SIG-M5 treated with dmso at 0.1 percent for 504 hours (cell line): ENCODE measurements at regions not wholly inside any gene's neighbourhood (a gene's known extent, or its start where the extent isn't known, plus 50 kb on each side); places are given as distances from the start of the nearest gene placed in this dataset.
"Not testable (repeated sequence)": the region's sequence is repeated elsewhere in the genome, so short reads cannot be mapped to it uniquely, and the experiment has no call there.

Source experiments
- DNase-seq: peaks from one replicate; lab custom pipeline; 2025; ENCODE audit not compliant: unreplicated experiment; lab: John Stamatoyannopoulos, UW

DNA sequence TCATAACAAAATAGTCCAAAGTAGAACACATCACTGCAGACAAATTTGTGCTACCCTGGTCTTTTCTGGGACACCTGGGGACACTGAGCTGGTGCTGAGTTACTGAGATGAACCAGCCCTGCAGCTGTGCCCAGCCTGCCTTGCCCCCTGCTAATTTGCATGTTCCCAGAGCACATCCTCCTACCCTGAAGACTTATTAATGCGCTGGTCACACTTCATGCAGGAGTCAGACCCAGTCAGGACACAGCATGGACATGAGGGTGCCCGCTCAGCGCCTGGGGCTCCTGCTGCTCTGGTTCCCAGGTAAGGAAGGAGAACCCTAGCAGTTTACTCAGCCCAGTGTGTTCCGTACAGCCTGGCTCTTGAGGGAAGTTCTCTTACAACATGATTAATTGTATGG is 1518.3 kb downstream of the RPIA start:
- DNase-seq, result no peak

DNA sequence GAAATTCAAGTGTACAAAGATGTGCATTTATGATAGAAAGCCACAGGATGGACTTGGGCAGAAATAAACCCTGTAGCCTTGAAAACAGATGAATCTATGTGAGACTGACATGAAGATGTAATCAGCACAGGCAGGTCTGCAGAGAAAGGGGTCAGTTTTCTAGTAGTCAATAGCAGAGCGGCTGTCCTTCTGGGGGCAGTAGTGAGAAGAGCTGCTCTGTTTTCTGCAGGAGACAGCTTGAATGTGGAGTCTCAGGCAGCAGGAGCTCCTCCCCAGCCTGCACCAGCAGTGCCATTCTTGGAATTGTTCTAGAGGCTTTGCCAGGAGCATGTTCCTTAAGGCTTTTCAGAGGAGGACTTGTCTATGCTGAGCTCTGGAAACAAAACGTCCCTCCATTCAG is 1524.4 kb downstream of the RPIA start:
- DNase-seq, result not testable (repeated sequence)

GRCh38 chr2:90216801-90217200 is 1525.3 kb downstream of the RPIA start:
- not testable (repeated sequence) for DNase-seq

DNA sequence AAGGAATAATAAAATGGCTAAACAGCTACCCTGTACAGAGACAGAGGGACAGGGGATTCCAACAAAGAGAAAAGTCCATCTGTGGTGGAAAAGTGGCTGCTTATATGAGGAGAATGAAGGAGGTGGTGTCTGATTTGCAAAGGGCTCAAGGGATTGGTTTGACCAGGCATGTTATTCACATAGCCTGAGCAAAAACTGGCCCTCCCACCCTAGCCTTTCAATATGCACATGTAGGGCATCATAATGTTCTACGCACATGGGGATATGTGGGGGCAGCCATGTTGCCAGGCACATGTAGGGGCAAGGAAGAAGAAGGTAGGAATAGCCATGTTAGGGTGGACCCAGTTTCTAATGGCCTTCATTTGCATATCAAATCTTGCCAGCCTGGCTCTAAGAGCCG is 1527.1 kb downstream of the RPIA start:
- DNase-seq, result not testable (repeated sequence)

GRCh38 chr2:90220623-90221299 is 1529.3 kb downstream of the RPIA start:
- not testable (repeated sequence) for DNase-seq

DNA sequence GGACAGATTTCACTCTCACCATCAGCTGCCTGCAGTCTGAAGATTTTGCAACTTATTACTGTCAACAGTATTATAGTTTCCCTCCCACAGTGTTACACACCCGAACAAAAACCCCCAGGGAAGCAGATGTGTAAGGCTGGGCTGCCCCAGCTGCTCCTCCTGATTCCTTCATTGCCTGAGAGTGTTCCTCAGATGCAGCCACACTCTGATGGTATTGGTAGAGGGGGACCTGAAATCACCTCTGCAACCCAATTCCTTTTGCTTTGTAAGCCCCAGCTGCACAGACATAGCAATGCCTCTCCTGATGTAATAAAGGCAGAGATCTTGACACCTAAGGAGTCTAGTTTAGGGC is 1529.8 kb downstream of the RPIA start:
- DNase-seq, result no peak

DNA sequence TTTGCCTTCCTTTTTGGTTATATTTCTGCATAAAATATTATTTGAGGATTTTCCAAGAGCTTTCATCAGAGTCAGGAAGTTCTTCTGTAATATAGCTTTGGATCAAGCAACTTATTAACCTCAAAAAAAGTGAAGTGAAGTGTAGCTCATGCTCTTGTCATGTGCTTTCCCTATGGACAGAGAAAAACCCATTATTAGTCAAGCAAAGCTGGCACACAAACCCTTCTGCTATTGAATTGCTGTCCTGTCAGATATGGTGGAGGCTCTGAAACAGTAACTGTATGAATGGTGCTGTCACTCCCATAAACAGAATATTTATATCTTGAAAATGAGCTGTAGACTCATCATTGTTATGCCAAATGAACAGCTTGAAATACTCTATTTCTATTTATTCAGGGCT is 1533.3 kb downstream of the RPIA start:
- not testable (repeated sequence) for DNase-seq

DNA sequence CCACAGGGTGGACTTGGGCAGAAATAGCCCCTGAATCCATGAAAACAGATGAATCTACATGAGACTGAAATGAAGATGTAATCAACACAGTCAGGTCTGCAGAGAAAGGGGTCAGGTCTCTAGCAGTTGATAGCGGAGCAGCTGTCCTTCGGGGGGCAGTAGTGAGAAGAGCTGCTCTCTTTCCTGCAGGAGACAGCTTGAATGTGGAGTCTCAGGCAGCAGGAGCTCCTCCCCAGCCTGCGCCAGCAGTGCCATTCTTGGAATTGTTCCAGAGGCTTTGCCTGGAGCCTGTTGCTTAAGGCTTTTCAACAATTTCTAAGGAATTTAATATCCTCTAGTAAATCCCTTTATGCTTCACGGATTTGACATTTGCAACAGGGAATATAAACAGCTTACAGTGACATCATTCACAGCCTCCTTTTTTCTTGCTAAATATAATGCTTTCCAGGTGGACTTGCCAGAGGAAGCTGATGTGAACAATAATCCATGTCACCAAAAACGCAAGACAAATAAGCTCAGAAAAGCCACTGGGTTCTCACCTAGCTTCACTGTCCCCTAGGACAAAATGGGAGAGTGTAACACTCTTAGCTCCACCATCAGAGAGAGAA is 1535.1 kb downstream of the RPIA start:
- DNase-seq, result not testable (repeated sequence)

DNA sequence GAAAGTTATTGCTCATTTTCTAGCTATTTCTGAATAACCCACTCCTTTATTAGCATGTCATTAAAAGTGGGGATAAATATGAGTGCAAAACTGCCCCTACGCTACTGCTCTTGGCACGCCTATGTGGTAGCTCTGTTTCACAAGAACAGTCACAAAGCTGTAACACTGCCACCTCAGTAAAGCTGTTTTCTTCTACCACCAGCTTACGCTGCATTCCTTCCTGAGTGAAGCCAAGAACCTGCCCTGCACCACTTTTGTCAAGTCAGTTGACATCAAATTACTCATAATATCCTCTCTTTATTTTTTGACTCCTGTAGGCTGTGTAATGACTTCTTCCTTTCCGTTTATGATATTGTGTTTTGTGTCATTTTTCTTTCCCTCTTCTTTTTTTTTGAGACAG is 1539.7 kb downstream of the RPIA start:
- DNase-seq, result not testable (repeated sequence)

DNA sequence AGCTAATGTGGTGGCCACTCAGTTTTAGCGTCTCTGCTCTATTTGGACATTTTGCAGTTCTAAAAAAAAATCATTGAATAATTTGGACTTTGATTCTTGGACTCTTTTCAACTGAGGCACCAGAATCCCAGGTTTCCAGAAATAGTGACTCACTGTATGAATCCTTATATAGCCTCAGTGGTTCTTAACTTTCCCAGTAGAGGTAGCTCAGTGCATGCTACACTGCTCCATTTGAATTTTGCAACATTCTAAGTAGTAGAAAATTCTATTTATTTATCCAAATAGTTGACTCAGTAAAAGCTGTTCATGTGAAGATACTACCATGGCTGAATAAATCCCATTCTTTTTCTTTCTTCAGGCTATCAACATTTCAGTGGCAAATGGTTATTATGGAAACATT is 1544.0 kb downstream of the RPIA start:
- DNase-seq, result not testable (repeated sequence)

DNA sequence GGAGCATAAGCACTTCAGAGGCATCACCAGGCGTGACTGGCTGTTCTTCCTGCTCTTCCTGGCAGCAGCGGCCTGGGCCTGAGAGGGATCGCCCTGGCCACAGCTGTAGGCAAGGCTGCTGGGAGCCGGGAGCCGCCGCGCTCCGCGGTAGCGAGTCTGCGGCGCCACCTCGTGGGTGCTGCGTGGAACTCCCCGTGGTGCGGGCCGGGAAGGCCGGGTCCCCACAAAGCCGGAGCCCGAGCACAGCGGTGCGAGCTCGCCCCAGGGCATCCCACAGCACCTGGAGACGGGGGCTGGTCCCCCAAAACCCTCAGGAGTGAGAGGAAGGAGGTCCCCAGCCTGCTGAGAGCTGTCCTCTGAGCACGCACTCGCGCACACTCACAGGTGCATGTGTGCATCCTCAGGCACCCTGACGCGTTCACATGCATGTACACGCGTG is 1546.5 kb downstream of the RPIA start:
- not testable (repeated sequence) for DNase-seq

GRCh38 chr2:90238505-90239230 is 1547.2 kb downstream of the RPIA start:
- not testable (repeated sequence) for DNase-seq

- DNase-seq, result not testable (repeated sequence)
Observed at GRCh38 chr2:90239769-90240168, 1548.3 kb downstream of the RPIA start.

- DNase-seq, result not testable (repeated sequence)
Observed at GRCh38 chr2:90244902-90245765, 1553.7 kb downstream of the RPIA start.

DNA sequence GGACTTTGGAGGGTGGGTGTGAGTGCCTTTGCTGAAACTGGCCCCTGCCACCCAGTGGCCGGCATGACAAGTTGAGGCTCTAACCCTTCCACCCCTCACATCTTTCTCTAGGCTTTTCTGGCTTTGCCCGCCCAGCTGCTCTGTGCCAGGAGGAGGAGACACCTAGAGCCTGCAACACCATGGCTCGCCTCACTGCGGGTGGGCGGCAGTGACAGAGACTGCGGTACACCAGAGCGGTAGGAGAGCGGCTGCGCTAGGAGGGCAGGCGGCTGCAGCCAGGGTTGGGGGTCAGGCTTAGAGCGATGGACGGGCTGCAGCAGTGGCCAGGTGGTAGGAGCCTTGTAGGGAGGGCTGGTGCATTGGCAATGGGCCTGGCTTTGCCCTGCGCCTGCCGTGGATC is 1556.9 kb downstream of the RPIA start:
- DNase-seq, result not testable (repeated sequence)

DNA sequence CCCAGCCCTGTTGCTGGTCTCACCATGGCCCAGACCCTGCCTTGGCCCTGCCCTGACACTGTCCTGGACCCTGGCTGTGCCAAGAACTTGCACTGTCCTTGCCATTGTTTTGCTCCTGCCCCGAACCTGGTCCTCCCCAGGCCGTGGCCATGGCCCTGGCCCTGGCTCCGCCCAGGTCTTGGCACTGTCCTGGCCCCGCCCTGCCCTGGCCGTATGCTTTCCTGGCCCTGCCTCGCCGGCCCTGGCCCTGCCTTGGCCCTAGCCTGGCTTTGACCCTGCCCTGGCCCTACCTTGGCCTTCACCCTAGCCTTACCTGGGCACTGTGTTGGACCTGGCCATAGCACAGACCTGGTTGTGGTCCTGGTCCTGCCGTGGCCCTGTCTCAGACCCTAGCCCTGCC is 1558.9 kb downstream of the RPIA start:
- DNase-seq, result not testable (repeated sequence)

DNA sequence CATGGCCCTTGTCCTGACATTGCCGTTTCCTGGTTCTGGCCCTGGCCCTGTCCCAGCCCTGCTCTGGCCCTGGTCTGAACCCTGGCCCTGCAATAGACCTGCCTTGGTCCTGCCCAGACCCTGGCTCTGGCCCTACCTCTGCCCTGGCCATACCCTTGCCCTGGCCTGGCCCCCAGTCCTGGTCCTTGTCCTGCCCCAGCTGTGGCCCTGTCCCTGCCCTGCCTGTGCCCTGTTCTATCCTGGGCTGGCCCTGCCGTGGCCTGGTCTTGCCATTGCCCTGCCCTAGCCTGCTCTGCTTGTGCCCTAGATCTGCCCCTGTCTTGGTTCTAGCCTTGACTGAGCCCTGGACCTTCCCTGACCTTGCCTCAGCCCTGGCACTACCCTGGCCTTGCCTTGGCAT is 1560.1 kb downstream of the RPIA start:
- DNase-seq, result not testable (repeated sequence)

DNA sequence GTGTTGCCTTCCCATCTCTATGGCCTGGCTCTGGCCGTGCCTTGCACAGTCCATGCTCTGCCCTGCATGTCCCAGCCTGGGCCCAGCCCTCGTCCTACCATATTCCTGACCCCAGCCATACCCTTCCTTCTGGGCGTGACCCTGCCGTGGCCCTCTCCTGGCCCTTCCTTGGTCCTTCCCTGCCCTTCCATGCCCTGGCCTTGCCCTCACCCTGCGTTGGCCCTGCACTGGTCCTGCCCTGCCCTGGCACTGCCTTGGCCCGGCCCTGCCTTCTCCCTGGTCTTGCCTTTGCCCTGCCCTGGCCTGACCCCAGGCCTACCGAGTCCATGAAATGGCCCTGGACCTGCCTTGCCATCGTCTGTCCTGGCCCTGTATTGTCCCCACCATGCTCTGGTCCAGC is 1561.8 kb downstream of the RPIA start:
- not testable (repeated sequence) for DNase-seq

DNA sequence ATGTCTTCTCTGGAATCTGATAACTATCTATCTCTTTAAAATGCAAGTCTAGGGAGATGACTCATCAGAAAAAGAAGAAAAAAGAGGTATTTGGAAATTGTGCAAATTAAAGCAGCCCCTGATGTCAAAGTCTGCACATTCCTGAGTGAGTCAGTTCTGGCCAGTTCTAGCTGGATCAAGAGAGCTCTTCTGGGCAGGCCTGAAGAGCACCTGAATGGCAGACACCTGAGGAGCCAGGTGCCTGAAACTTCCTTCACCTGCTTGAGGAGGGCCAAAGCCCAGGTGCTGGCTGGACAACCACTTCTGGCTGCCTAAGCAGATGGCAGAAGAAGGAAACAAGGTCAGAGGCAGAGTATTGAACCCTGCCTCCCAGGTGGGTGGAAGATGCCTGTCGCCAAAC is 1575.4 kb downstream of the RPIA start:
- DNase-seq, result not testable (repeated sequence)

DNA sequence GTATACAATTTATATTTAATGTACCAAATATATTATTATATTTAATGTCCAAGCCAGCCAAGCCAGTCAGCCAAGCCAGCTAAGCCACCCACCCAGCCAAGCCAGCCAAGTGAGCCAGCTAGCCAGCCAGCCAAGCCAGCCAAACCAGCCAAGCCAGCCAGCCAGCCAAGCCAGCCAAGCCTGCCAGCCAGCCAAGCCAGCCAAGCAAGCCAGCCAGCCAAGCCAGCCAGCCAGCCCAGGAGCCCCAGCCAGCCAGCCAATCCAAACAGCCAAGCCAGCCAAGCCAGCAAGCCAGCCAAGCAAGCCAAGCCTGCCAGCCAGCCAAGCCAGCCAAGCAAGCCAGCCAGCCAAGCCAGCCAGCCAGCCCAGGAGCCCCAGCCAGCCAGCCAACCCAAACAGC is 1596.3 kb downstream of the RPIA start:
- not testable (repeated sequence) for DNase-seq

DNA sequence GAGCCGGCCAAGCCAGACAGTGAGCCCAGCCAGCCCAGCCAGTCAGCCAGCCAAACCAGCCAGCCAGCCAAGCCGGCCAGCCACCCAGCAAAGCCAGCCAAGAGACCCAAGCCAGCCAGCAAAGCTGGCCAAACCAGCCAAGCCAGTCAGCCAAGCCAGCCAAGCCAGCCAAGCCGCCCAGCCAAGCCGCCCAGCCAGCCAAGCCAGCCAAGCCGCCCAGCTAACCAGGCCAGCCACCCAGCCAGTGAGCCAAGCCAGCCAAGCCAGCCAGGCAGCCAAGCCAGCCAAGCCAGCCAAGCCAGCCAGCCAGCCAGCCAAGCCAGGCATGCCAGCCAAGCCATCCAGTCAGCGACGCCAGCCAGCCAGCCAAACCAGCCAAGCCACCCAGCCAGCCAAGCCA is 1596.9 kb downstream of the RPIA start:
- not testable (repeated sequence) for DNase-seq
